Hepatocyte (in vitro differentiated cells): ENCODE measurements at regions not wholly inside any gene's neighbourhood (a gene's known extent, or its start where the extent isn't known, plus 50 kb on each side); places are given as distances from the start of the nearest gene placed in this dataset.

Source experiments
- DNase-seq: peaks from one replicate; pipeline ENCODE4 v3.0.0-alpha.2; 2016; ENCODE audit warnings: low spot score
- H2AFZ ChIP-seq: fragments of 200-600 bp; sonication (generic); 2 replicates; pipeline ENCODE4 v1.6.0; 2016; ENCODE audit warnings: antibody characterized with exemption, mild to moderate bottlenecking
- H3K27ac ChIP-seq: fragments of 200-600 bp; sonication (generic); 2 replicates; pipeline ENCODE4 v1.5.1; 2016; ENCODE audit warnings: mild to moderate bottlenecking
- H3K27me3 ChIP-seq: fragments of 200-600 bp; sonication (generic); 2 replicates; pipeline ENCODE4 v1.6.1; 2016
- H3K36me3 ChIP-seq: fragments of 200-600 bp; sonication (generic); replicated peaks from 2 replicates; pipeline ENCODE4 v1.5.1; 2016; ENCODE audit warnings: low read depth; ENCODE audit not compliant: insufficient read depth
- H3K4me1 ChIP-seq: fragments of 200-600 bp; sonication (generic); 2 replicates; pipeline ENCODE4 v1.5.1; 2016; ENCODE audit warnings: mild to moderate bottlenecking, moderate library complexity; ENCODE audit not compliant: insufficient read depth
- H3K4me2 ChIP-seq: fragments of 200-600 bp; sonication (generic); 2 replicates; pipeline ENCODE4 v1.6.0; 2016
- H3K4me3 ChIP-seq: fragments of 200-600 bp; sonication (generic); 2 replicates; pipeline ENCODE4 v1.5.1; 2016; ENCODE audit warnings: mild to moderate bottlenecking
- H3K79me2 ChIP-seq: fragments of 200-600 bp; sonication (generic); 2 replicates; pipeline ENCODE4 v1.6.0; 2017; ENCODE audit warnings: mild to moderate bottlenecking
- H3K9me2 ChIP-seq: fragments of 200-600 bp; sonication (generic); replicated peaks from 2 replicates; pipeline ENCODE4 v1.6.0; 2017; ENCODE audit warnings: mild to moderate bottlenecking; ENCODE audit not compliant: insufficient read depth
- H3K9me3 ChIP-seq: fragments of 200-600 bp; sonication (generic); 2 replicates; pipeline ENCODE4 v1.5.1; 2016; ENCODE audit warnings: low read depth, mild to moderate bottlenecking
- H4K20me1 ChIP-seq: fragments of 200-600 bp; sonication (generic); 2 replicates; pipeline ENCODE4 v1.6.0; 2016; ENCODE audit warnings: mild to moderate bottlenecking; ENCODE audit not compliant: insufficient read depth, poor library complexity, severe bottlenecking
- CTCF ChIP-seq: fragments of 200-600 bp; sonication (generic); IDR thresholded peaks from 2 replicates; pipeline ENCODE4 v1.5.1; 2016; ENCODE audit warnings: antibody characterized with exemption, mild to moderate bottlenecking; ENCODE audit not compliant: poor library complexity
- EZH2 ChIP-seq: fragments of 200-600 bp; sonication (generic); IDR thresholded peaks from 2 replicates; pipeline ENCODE4 v1.6.1; 2016; ENCODE audit warnings: antibody characterized with exemption, mild to moderate bottlenecking, borderline replicate concordance
- EZH2phosphoT487 ChIP-seq: fragments of 200-600 bp; sonication (generic); IDR thresholded peaks from one replicate; pipeline ENCODE4 v1.6.1; 2018; ENCODE audit warnings: antibody characterized with exemption, mild to moderate bottlenecking, low read depth, moderate library complexity; ENCODE audit not compliant: unreplicated experiment, severe bottlenecking
- WGBS: methylation state at CpG from one replicate; pipeline ENCODE4 v1.1.6; 2016; ENCODE audit warnings: low lambda C conversion rate; ENCODE audit errors: missing lambda C conversion rate; 5-methylcytosine and 5-hydroxymethylcytosine counted together

- DNase-seq = no peak
- H3K79me2 ChIP-seq = no peaks in the 10 kb centered on the region
- no peak overlapping the region for H3K4me3 ChIP-seq
Measured at GRCh38 chr10:29760138-29760900, 125.5 kb upstream of the SVIL start.

GRCh38 chr10:29757551-29758297 lies 123.0 kb upstream of the SVIL start:
- TF ChIP-seq EZH2 (no peak), CTCF (no peak), EZH2phosphoT487 (no peak)
- H3K27ac ChIP-seq = peak overlapping the region; percentile 70
- no peak overlapping the region for H3K4me2 ChIP-seq
- no peaks in the 10 kb centered on the region for H3K9me3 ChIP-seq
- peaks cover 12% of the 10 kb centered on the region for H3K4me1 ChIP-seq
- no peaks in the 10 kb centered on the region for H4K20me1 ChIP-seq
- no peak overlapping the region for H2AFZ ChIP-seq
- peak; percentile 72 for DNase-seq
- 72% methylated on average over 8 of the region's 9 CpGs for WGBS
- H3K4me3 ChIP-seq = no peak overlapping the region
- H3K36me3 ChIP-seq = no peaks in the 10 kb centered on the region
- H3K79me2 ChIP-seq = no peaks in the 10 kb centered on the region
- no peaks in the 10 kb centered on the region for H3K27me3 ChIP-seq
- H3K9me2 ChIP-seq = no peaks in the 10 kb centered on the region

More at GRCh38 chr10:29760138-29760900, 125.5 kb upstream of the SVIL start:
- Histone ChIP-seq H3K27ac (no peak overlapping the region), H3K27me3 (no peaks in the 10 kb centered on the region), H4K20me1 (no peaks in the 10 kb centered on the region), H2AFZ (no peak overlapping the region), H3K36me3 (no peaks in the 10 kb centered on the region), H3K4me1 (peaks cover 12% of the 10 kb centered on the region), H3K9me2 (no peaks in the 10 kb centered on the region), H3K9me3 (no peaks in the 10 kb centered on the region), H3K4me2 (no peak overlapping the region)
- WGBS = 58% methylated on average over 4 of the region's 4 CpGs
- no peak for TF ChIP-seq EZH2phosphoT487
- no peak for TF ChIP-seq CTCF
- TF ChIP-seq EZH2 = no peak

- Histone ChIP-seq H3K27ac (no peak overlapping the region), H3K4me1 (peaks cover 12% of the 10 kb centered on the region), H3K4me3 (no peak overlapping the region), H3K4me2 (no peak overlapping the region), H3K9me2 (no peaks in the 10 kb centered on the region), H3K79me2 (no peaks in the 10 kb centered on the region), H3K27me3 (no peaks in the 10 kb centered on the region), H4K20me1 (no peaks in the 10 kb centered on the region), H3K9me3 (no peaks in the 10 kb centered on the region), H3K36me3 (no peaks in the 10 kb centered on the region), H2AFZ (no peak overlapping the region)
- TF ChIP-seq EZH2 = no peak
- no peak for TF ChIP-seq CTCF
- TF ChIP-seq EZH2phosphoT487 = no peak
- DNase-seq = no peak
- WGBS = 86% methylated on average over 3 of the region's 3 CpGs
Measured at GRCh38 chr10:29756451-29756850, 121.7 kb upstream of the SVIL start.
